T-helper 2 cell treated with Interferon-gamma antibody and Interleukin-4, amounts not matched to agents 5 μg/mL and 100 μg/mL, for 36 hours (primary cell): ENCODE measurements at regions not wholly inside any gene's neighbourhood (a gene's known extent, or its start where the extent isn't known, plus 50 kb on each side); places are given as distances from the start of the nearest gene placed in this dataset.

Experiments used
- DNase-seq: peaks from one replicate; pipeline ENCODE4 v3.0.0; 2021; ENCODE audit warnings: low spot score
- H3K27ac Mint-ChIP-seq: one replicate; pipeline ENCODE4 v1.8.0; 2021; ENCODE audit warnings: mild to moderate bottlenecking, mixed read lengths
- H3K27me3 Mint-ChIP-seq: one replicate; pipeline ENCODE4 v1.8.0; 2021; ENCODE audit warnings: low read depth, mixed read lengths
- H3K36me3 Mint-ChIP-seq: one replicate; pipeline ENCODE4 v1.8.0; 2021; ENCODE audit warnings: low read depth, mixed read lengths
- H3K4me1 Mint-ChIP-seq: one replicate; pipeline ENCODE4 v1.8.0; 2021; ENCODE audit warnings: low read depth, mixed read lengths
- H3K4me3 Mint-ChIP-seq: one replicate; pipeline ENCODE4 v1.8.0; 2022; ENCODE audit warnings: mild to moderate bottlenecking, moderate library complexity, mixed read lengths
- H3K9me3 Mint-ChIP-seq: one replicate; pipeline ENCODE4 v1.8.0; 2021; ENCODE audit warnings: mixed read lengths

GRCh38 chr21:17988102-17988437 lies 168.9 kb upstream of the C21orf91 start:
- no peak overlapping the region for H3K4me3 Mint-ChIP-seq
- no peaks in the 10 kb centered on the region for H3K36me3 Mint-ChIP-seq
- peaks cover 9% of the 10 kb centered on the region for H3K9me3 Mint-ChIP-seq
- H3K27me3 Mint-ChIP-seq, result no peaks in the 10 kb centered on the region
- no peak overlapping the region for H3K27ac Mint-ChIP-seq
- no peaks in the 10 kb centered on the region for H3K4me1 Mint-ChIP-seq
- no peak for DNase-seq

- H3K27ac Mint-ChIP-seq, result no peak overlapping the region
- H3K4me1 Mint-ChIP-seq, result no peaks in the 10 kb centered on the region
- DNase-seq, result no peak
- peaks cover 8% of the 10 kb centered on the region for H3K9me3 Mint-ChIP-seq
- H3K36me3 Mint-ChIP-seq, result no peaks in the 10 kb centered on the region
- no peak overlapping the region for H3K4me3 Mint-ChIP-seq
- no peaks in the 10 kb centered on the region for H3K27me3 Mint-ChIP-seq
Observed at GRCh38 chr21:17987382-17988101, 168.4 kb upstream of the C21orf91 start.

GRCh38 chr21:17981060-17981740 lies 162.0 kb upstream of the C21orf91 start:
- Mint-ChIP-seq H3K4me1 (no peaks in the 10 kb centered on the region), H3K9me3 (no peaks in the 10 kb centered on the region), H3K27me3 (no peaks in the 10 kb centered on the region), H3K27ac (no peak overlapping the region), H3K36me3 (no peaks in the 10 kb centered on the region), H3K4me3 (no peak overlapping the region)
- no peak for DNase-seq

GRCh38 chr21:17979763-17980162 lies 160.6 kb upstream of the C21orf91 start:
- DNase-seq, result no peak
- Mint-ChIP-seq H3K9me3 (no peaks in the 10 kb centered on the region), H3K27ac (no peak overlapping the region), H3K4me3 (no peak overlapping the region), H3K27me3 (no peaks in the 10 kb centered on the region), H3K4me1 (no peaks in the 10 kb centered on the region), H3K36me3 (no peaks in the 10 kb centered on the region)

- H3K27me3 Mint-ChIP-seq, result no peaks in the 10 kb centered on the region
- no peak overlapping the region for H3K27ac Mint-ChIP-seq
Observed at GRCh38 chr21:17978895-17979294, 159.7 kb upstream of the C21orf91 start.

GRCh38 chr21:17976691-17977090 lies 157.5 kb upstream of the C21orf91 start:
- H3K4me3 Mint-ChIP-seq, result no peak overlapping the region
- no peak for DNase-seq
- no peaks in the 10 kb centered on the region for H3K36me3 Mint-ChIP-seq
- no peak overlapping the region for H3K27ac Mint-ChIP-seq
- no peaks in the 10 kb centered on the region for H3K27me3 Mint-ChIP-seq
- no peaks in the 10 kb centered on the region for H3K9me3 Mint-ChIP-seq
- H3K4me1 Mint-ChIP-seq, result no peaks in the 10 kb centered on the region

More at GRCh38 chr21:17978895-17979294, 159.7 kb upstream of the C21orf91 start:
- Mint-ChIP-seq H3K36me3 (no peaks in the 10 kb centered on the region), H3K4me1 (no peaks in the 10 kb centered on the region), H3K4me3 (no peak overlapping the region), H3K9me3 (no peaks in the 10 kb centered on the region)
- DNase-seq, result no peak

GRCh38 chr21:17976139-17976538 lies 157.0 kb upstream of the C21orf91 start:
- no peak for DNase-seq
- Mint-ChIP-seq H3K4me1 (no peaks in the 10 kb centered on the region), H3K27ac (no peak overlapping the region), H3K27me3 (no peaks in the 10 kb centered on the region), H3K9me3 (no peaks in the 10 kb centered on the region), H3K36me3 (no peaks in the 10 kb centered on the region), H3K4me3 (no peak overlapping the region)

GRCh38 chr21:17967319-17967718 lies 148.2 kb upstream of the C21orf91 start:
- DNase-seq, result no peak
- H3K4me1 Mint-ChIP-seq, result no peaks in the 10 kb centered on the region
- H3K27ac Mint-ChIP-seq, result no peak overlapping the region
- H3K27me3 Mint-ChIP-seq, result no peaks in the 10 kb centered on the region
- H3K4me3 Mint-ChIP-seq, result no peak overlapping the region
- no peaks in the 10 kb centered on the region for H3K9me3 Mint-ChIP-seq
- H3K36me3 Mint-ChIP-seq, result no peaks in the 10 kb centered on the region

GRCh38 chr21:17964716-17965115 lies 145.6 kb upstream of the C21orf91 start:
- H3K4me1 Mint-ChIP-seq, result no peaks in the 10 kb centered on the region
- no peaks in the 10 kb centered on the region for H3K27me3 Mint-ChIP-seq

GRCh38 chr21:17964199-17964598 lies 145.0 kb upstream of the C21orf91 start:
- Mint-ChIP-seq H3K4me3 (no peak overlapping the region), H3K27me3 (no peaks in the 10 kb centered on the region), H3K36me3 (no peaks in the 10 kb centered on the region), H3K27ac (no peak overlapping the region), H3K9me3 (no peaks in the 10 kb centered on the region), H3K4me1 (no peaks in the 10 kb centered on the region)
- no peak for DNase-seq

More at GRCh38 chr21:17964716-17965115, 145.6 kb upstream of the C21orf91 start:
- no peaks in the 10 kb centered on the region for H3K9me3 Mint-ChIP-seq
- DNase-seq, result no peak
- no peak overlapping the region for H3K4me3 Mint-ChIP-seq
- no peak overlapping the region for H3K27ac Mint-ChIP-seq
- H3K36me3 Mint-ChIP-seq, result no peaks in the 10 kb centered on the region

- Mint-ChIP-seq H3K27me3 (no peaks in the 10 kb centered on the region), H3K9me3 (no peaks in the 10 kb centered on the region), H3K4me1 (no peaks in the 10 kb centered on the region), H3K36me3 (no peaks in the 10 kb centered on the region), H3K27ac (no peak overlapping the region), H3K4me3 (no peak overlapping the region)
- no peak for DNase-seq
Observed at GRCh38 chr21:17950591-17950990, 131.4 kb upstream of the C21orf91 start.

- no peaks in the 10 kb centered on the region for H3K4me1 Mint-ChIP-seq
- no peak for DNase-seq
- no peak overlapping the region for H3K4me3 Mint-ChIP-seq
- no peaks in the 10 kb centered on the region for H3K36me3 Mint-ChIP-seq
- H3K9me3 Mint-ChIP-seq, result peaks cover 3% of the 10 kb centered on the region
- no peaks in the 10 kb centered on the region for H3K27me3 Mint-ChIP-seq
- H3K27ac Mint-ChIP-seq, result no peak overlapping the region
Observed at GRCh38 chr21:17949421-17949820, 130.3 kb upstream of the C21orf91 start.

GRCh38 chr21:17947531-17947930 lies 128.4 kb upstream of the C21orf91 start:
- Mint-ChIP-seq H3K27ac (no peak overlapping the region), H3K27me3 (no peaks in the 10 kb centered on the region), H3K36me3 (no peaks in the 10 kb centered on the region), H3K4me3 (no peak overlapping the region), H3K9me3 (peaks cover 3% of the 10 kb centered on the region), H3K4me1 (no peaks in the 10 kb centered on the region)
- DNase-seq, result no peak

GRCh38 chr21:17931080-17931479 lies 111.9 kb upstream of the C21orf91 start:
- no peak overlapping the region for H3K4me3 Mint-ChIP-seq
- no peaks in the 10 kb centered on the region for H3K4me1 Mint-ChIP-seq
- DNase-seq, result no peak
- H3K36me3 Mint-ChIP-seq, result no peaks in the 10 kb centered on the region
- no peaks in the 10 kb centered on the region for H3K9me3 Mint-ChIP-seq
- H3K27ac Mint-ChIP-seq, result no peak overlapping the region
- H3K27me3 Mint-ChIP-seq, result no peaks in the 10 kb centered on the region

- H3K9me3 Mint-ChIP-seq, result no peaks in the 10 kb centered on the region
- DNase-seq, result no peak
- no peaks in the 10 kb centered on the region for H3K36me3 Mint-ChIP-seq
- H3K4me1 Mint-ChIP-seq, result no peaks in the 10 kb centered on the region
- no peak overlapping the region for H3K27ac Mint-ChIP-seq
- H3K4me3 Mint-ChIP-seq, result no peak overlapping the region
- H3K27me3 Mint-ChIP-seq, result no peaks in the 10 kb centered on the region
Observed at GRCh38 chr21:17930093-17930492, 110.9 kb upstream of the C21orf91 start.
